Thymus (tissue), 11 donors: ENCODE measurements at regions not wholly inside any gene's neighbourhood (a gene's known extent, or its start where the extent isn't known, plus 50 kb on each side); places are given as distances from the start of the nearest gene placed in this dataset.

ENCODE experiments used
- DNase-seq, 9 donors: peaks; one replicate each; pipeline ENCODE4 v3.0.0-alpha.2; 2013; ENCODE audit warnings: low spot score in 9 of 9, low read depth in 6 of 9, missing footprints in 1 of 9
- H3K27ac ChIP-seq, 2 donors: one replicate each; pipeline ENCODE4 v1.5.1; 2013; ENCODE audit warnings: control low read depth in 1 of 2, low read depth in 1 of 2, low read length in 1 of 2, mild to moderate bottlenecking in 1 of 2, moderate library complexity in 1 of 2
- H3K27me3 ChIP-seq, 2 donors: one replicate each; pipeline ENCODE4 v1.5.1; 2013; ENCODE audit warnings: low read length in 1 of 2; ENCODE audit not compliant: control insufficient read depth in 2 of 2, insufficient read depth in 1 of 2
- H3K36me3 ChIP-seq, 2 donors: one replicate each; pipeline ENCODE4 v1.5.1; 2013; ENCODE audit warnings: low read length in 1 of 2, mild to moderate bottlenecking in 1 of 2, moderate library complexity in 1 of 2; ENCODE audit not compliant: control insufficient read depth in 2 of 2, insufficient read depth in 2 of 2
- H3K4me1 ChIP-seq, 2 donors: one replicate each; pipeline ENCODE4 v1.5.1; 2013; ENCODE audit warnings: low read length in 2 of 2; ENCODE audit not compliant: control insufficient read depth in 2 of 2, insufficient read depth in 2 of 2
- H3K4me3 ChIP-seq, 2 donors: one replicate each; pipeline ENCODE4 v1.5.1; 2013; ENCODE audit warnings: low read length in 2 of 2, control low read depth in 1 of 2, mild to moderate bottlenecking in 1 of 2
- H3K9me3 ChIP-seq, 2 donors: one replicate each; pipeline ENCODE4 v1.5.1; 2013; ENCODE audit warnings: low read length in 1 of 2, mild to moderate bottlenecking in 1 of 2; ENCODE audit not compliant: control insufficient read depth in 2 of 2, insufficient read depth in 1 of 2
- WGBS: extraction: QIAGEN DNeasy Blood & Tissue Kit; methylation state at CpG from one replicate; pipeline ENCODE4 v1.1.7; 2013; 5-methylcytosine and 5-hydroxymethylcytosine counted together
- donor health status: healthy.

- no peak overlapping the region for H3K4me3 ChIP-seq
- 95% methylated on average over 5 of the region's 5 CpGs for WGBS
- no peaks in the 10 kb centered on the region for H3K9me3 ChIP-seq
- no peak for DNase-seq
- peaks cover 6 to 19% of the 10 kb centered on the region in 2 donors for H3K4me1 ChIP-seq
- H3K27ac ChIP-seq = no peak overlapping the region
- peaks cover 0 to 2% of the 10 kb centered on the region in 2 donors for H3K27me3 ChIP-seq
- H3K36me3 ChIP-seq = no peaks in the 10 kb centered on the region
These were observed 165.3 kb downstream of the ARL4C start for GRCh38 chr2:234331566-234331965.

GRCh38 chr2:234330902-234331301, 166.0 kb downstream of the ARL4C start:
- no peak overlapping the region for H3K4me3 ChIP-seq
- H3K9me3 ChIP-seq = no peaks in the 10 kb centered on the region
- no peaks in the 10 kb centered on the region for H3K36me3 ChIP-seq
- WGBS = 95% methylated on average over 5 of the region's 5 CpGs
- no peak for DNase-seq
- H3K27ac ChIP-seq = no peak overlapping the region
- peaks cover 0 to 2% of the 10 kb centered on the region in 2 donors for H3K27me3 ChIP-seq
- H3K4me1 ChIP-seq = peaks cover 4 to 14% of the 10 kb centered on the region in 2 donors

- H3K36me3 ChIP-seq = no peaks in the 10 kb centered on the region
- 96% methylated on average over 12 of the region's 12 CpGs for WGBS
- DNase-seq = no peak
- H3K27me3 ChIP-seq = no peaks in the 10 kb centered on the region
- no peak overlapping the region for H3K27ac ChIP-seq
- H3K9me3 ChIP-seq = no peaks in the 10 kb centered on the region
- H3K4me1 ChIP-seq = peaks cover 0 to 8% of the 10 kb centered on the region in 2 donors
- no peak overlapping the region for H3K4me3 ChIP-seq
These were observed 167.5 kb downstream of the ARL4C start for GRCh38 chr2:234329202-234329960.

GRCh38 chr2:234328444-234328990, 168.4 kb downstream of the ARL4C start:
- H3K36me3 ChIP-seq = no peaks in the 10 kb centered on the region
- no peak overlapping the region for H3K27ac ChIP-seq
- H3K27me3 ChIP-seq = no peaks in the 10 kb centered on the region
- DNase-seq = no peak
- H3K4me3 ChIP-seq = no peak overlapping the region
- H3K9me3 ChIP-seq = no peaks in the 10 kb centered on the region
- WGBS = 98% methylated on average over 12 of the region's 12 CpGs
- peaks cover 0 to 2% of the 10 kb centered on the region in 2 donors for H3K4me1 ChIP-seq

GRCh38 chr2:234326694-234327093, 170.2 kb downstream of the ARL4C start:
- H3K27me3 ChIP-seq = no peaks in the 10 kb centered on the region
- no peak overlapping the region for H3K4me3 ChIP-seq
- no peaks in the 10 kb centered on the region for H3K36me3 ChIP-seq
- no peaks in the 10 kb centered on the region for H3K4me1 ChIP-seq
- no peak for DNase-seq
- WGBS = 95% methylated on average over 2 of the region's 2 CpGs
- H3K27ac ChIP-seq = no peak overlapping the region
- no peaks in the 10 kb centered on the region for H3K9me3 ChIP-seq

GRCh38 chr2:234324116-234324515, 172.8 kb downstream of the ARL4C start:
- Histone ChIP-seq H3K4me1 (no peaks in the 10 kb centered on the region), H3K27me3 (no peaks in the 10 kb centered on the region), H3K9me3 (no peaks in the 10 kb centered on the region), H3K4me3 (no peak overlapping the region), H3K36me3 (no peaks in the 10 kb centered on the region), H3K27ac (no peak overlapping the region)
- no peak for DNase-seq
- 99% methylated on average over 5 of the region's 5 CpGs for WGBS

- Histone ChIP-seq H3K4me1 (no peaks in the 10 kb centered on the region), H3K27ac (no peak overlapping the region), H3K9me3 (no peaks in the 10 kb centered on the region), H3K27me3 (no peaks in the 10 kb centered on the region), H3K36me3 (no peaks in the 10 kb centered on the region), H3K4me3 (no peak overlapping the region)
- peak in 1 of 9 donors; percentile 31 for DNase-seq
- 94% methylated on average over 2 of the region's 2 CpGs for WGBS
These were observed 174.0 kb downstream of the ARL4C start for GRCh38 chr2:234322766-234323465.

GRCh38 chr2:234320066-234320465, 176.8 kb downstream of the ARL4C start:
- no peaks in the 10 kb centered on the region for H3K4me1 ChIP-seq
- no peak overlapping the region for H3K4me3 ChIP-seq
- no peaks in the 10 kb centered on the region for H3K9me3 ChIP-seq
- no peaks in the 10 kb centered on the region for H3K36me3 ChIP-seq
- H3K27ac ChIP-seq = no peak overlapping the region
- no peak for DNase-seq
- WGBS = 93% methylated on average over 3 of the region's 3 CpGs
- no peaks in the 10 kb centered on the region for H3K27me3 ChIP-seq

GRCh38 chr2:234318361-234318760, 178.5 kb downstream of the ARL4C start:
- 87% methylated on average over 3 of the region's 3 CpGs for WGBS

More at GRCh38 chr2:234318361-234318760, 178.5 kb downstream of the ARL4C start:
- Histone ChIP-seq H3K27ac (no peak overlapping the region), H3K27me3 (no peaks in the 10 kb centered on the region), H3K9me3 (no peaks in the 10 kb centered on the region), H3K4me1 (no peaks in the 10 kb centered on the region), H3K4me3 (no peak overlapping the region), H3K36me3 (no peaks in the 10 kb centered on the region)
- no peak for DNase-seq
